ENCODE measurements at regions not wholly inside any gene's neighbourhood (a gene's known extent, or its start where the extent isn't known, plus 50 kb on each side); places are given as distances from the start of the nearest gene placed in this dataset.

GRCh38 chr2:165033402-165033801 is 78.1 kb upstream of the SLC38A11 start:
- no peak for DNase-seq (ENCODE audit: low read depth, low spot score)
- in situ Hi-C loops (cut with HindIII; ENCODE audit: low pct_unique_long_range_greater_than_20kb, low sequenced_read_pairs), result no loop called here

DNA sequence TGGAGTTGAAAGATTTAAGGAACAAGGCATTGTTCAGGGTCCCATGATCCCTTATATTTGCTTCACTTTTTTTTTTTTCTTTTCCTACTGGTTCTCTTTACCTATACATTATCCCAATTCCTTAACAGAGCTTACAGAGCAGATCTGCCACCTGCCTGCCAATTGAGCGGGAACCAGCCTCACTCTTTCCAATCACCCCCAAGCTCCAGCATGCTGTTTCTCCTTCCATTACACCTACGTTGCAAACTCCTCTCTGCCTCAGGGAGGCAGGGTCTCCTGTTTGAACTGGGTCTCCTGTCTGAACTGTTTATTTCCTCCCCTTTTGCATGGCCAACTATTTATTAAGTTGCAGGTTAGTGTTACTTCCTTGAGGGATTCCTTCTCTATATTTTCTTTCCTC is 77.2 kb upstream of the SLC38A11 start:
- DNase-seq (ENCODE audit: low read depth, low spot score), result no peak
- in situ Hi-C loops (cut with HindIII; ENCODE audit: low pct_unique_long_range_greater_than_20kb, low sequenced_read_pairs), result no loop called here

DNA sequence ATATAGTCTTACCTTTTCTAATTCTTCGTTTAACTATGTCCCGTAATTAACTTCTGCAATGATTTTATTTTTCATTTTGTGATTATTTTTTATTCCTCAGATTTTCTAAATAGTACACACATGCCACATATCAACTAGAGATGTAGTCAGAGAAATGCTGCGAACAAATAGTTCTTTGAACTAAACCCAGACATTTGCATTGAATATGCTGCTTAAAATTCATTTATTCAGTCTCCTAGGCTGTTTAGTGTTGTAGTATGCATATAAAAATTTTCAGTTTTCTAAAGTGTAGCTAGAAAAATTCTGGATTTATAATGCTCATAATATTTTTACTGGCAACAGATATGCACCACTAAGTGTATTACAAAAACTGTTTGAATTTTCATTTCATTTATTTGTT is 68.9 kb upstream of the SLC38A11 start:
- in situ Hi-C loops (cut with HindIII; ENCODE audit: low pct_unique_long_range_greater_than_20kb, low sequenced_read_pairs), result no loop called here

DNA sequence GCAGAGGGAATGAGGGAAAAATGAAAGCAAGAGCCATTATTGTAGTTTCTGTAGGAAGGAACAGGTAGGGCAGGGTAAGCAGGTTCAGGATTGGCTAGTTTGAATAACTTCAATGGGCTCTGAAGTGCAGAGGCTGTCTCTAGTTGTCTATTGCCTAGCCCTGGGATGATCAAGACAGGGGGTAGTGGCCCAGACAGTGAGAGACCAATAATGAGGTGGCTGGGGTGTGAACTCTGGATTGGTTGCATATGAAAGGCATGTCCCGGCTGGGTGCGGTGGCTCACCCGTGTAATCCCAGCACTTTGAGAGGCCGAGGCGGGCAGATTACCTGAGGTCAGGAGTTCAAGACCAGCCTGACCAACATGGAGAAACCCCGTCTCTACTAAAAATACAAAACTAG is 67.5 kb upstream of the SLC38A11 start:
- DNase-seq (ENCODE audit: low read depth, low spot score), result no peak
- in situ Hi-C loops (cut with HindIII; ENCODE audit: low pct_unique_long_range_greater_than_20kb, low sequenced_read_pairs), result no loop called here

More for the DNA sequence above, 68.9 kb upstream of the SLC38A11 start:
- DNase-seq (ENCODE audit: low read depth, low spot score), result no peak

DNA sequence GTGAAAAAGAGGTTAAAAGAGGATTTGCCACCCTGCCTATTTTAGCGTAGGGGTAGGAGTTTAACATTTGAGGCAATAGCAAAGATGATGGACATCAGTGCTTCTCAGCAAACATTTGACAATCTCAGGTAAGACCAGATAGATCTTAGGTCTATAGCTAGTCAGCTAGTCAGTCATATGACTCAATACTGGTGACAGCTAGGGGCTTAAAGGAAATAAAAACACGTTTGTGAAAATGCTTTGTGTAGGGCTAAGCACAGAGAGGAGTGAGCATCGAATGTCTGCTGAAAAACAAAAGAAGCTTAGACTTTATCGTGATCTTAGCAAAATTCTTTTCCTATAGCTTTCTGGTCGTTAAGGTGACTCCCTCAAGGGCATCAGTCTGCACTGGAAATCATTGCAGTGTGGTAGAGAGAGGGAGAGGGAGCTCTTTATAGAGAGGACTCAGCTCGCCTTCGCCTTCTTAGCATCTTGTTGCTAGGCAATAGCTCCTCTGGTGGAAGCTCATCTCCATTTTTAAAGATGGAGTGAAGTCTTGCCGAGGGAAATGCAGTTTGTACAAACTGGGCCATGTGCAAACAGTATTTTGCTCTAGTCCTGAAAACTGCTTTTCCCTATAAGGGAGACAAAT is 62.8 kb upstream of the SLC38A11 start:
- in situ Hi-C loops (cut with HindIII; ENCODE audit: low pct_unique_long_range_greater_than_20kb, low sequenced_read_pairs), result no loop called here
- DNase-seq (ENCODE audit: low read depth, low spot score), result peak; percentile 39

- in situ Hi-C loops (cut with HindIII; ENCODE audit: low pct_unique_long_range_greater_than_20kb, low sequenced_read_pairs), result no loop called here
- DNase-seq (ENCODE audit: low read depth, low spot score), result peak; percentile 77
Observed at GRCh38 chr2:165016772-165017411, 61.6 kb upstream of the SLC38A11 start.

DNA sequence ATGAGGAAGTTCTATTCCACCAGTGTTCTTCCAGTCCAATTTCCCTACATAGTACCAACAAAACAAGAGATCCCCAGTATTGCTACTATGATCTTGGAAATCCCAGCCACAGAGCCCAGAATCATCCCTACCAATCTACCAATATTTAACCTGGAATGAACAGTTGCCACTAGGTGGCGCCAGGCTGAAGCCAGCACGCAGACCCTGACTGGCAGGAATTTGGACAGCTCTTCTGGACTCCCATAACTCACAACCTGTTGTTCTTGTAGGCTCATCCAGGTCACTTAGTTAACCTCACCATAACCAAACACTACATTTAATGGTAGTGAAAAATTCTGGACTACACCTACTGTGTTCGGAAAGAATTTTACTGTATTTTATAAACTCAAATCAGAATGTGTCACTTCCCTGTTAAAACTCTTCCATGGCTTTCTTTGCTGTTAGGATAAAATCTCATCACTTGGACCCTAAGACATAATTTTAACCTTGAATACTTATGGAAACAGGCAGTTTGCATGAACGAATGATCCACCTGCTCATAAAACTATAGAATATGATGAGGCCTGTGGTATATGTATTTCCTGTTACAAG is 59.8 kb upstream of the SLC38A11 start:
- in situ Hi-C loops (cut with HindIII; ENCODE audit: low pct_unique_long_range_greater_than_20kb, low sequenced_read_pairs), result no loop called here

DNA sequence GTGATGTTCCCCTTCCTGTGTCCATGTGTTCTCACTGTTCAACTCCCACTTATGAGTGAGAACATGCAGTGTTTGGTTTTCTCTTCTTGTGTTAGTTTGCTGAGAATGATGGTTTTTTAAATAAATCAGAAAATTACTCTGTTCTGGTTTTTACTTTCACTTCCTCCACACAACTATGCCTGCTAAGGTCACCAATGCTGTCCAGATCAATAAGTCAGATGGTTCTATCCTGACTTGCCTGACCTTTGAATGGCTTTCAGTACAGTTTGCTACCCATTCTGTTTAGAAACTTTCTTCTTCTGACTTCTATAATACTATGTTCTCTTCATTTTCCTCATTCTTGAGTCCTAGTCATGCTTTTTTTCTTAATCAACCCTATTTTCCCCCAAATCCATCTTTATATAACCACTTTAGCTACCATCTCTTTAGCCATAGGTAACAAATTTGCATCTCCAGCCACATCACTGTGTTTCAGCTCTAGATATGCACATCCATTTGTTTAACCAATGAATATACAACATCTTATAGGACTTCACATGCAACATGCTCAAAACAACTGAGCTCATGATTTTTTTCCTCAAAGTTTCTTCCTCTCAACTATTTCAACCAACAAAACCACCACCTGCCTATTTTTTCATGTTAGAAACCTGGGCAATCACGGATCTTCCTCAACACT is 58.8 kb upstream of the SLC38A11 start:
- DNase-seq (ENCODE audit: low read depth, low spot score), result no peak
- in situ Hi-C loops (cut with HindIII; ENCODE audit: low pct_unique_long_range_greater_than_20kb, low sequenced_read_pairs), result no loop called here

More for the DNA sequence above, 59.8 kb upstream of the SLC38A11 start:
- DNase-seq (ENCODE audit: low read depth, low spot score), result peak; percentile 77

GRCh38 chr2:165011199-165011598 is 55.9 kb upstream of the SLC38A11 start:
- in situ Hi-C loops (cut with HindIII; ENCODE audit: low pct_unique_long_range_greater_than_20kb, low sequenced_read_pairs), result no loop called here
- DNase-seq (ENCODE audit: low read depth, low spot score), result no peak

- DNase-seq (ENCODE audit: low read depth, low spot score), result no peak
- in situ Hi-C loops (cut with HindIII; ENCODE audit: low pct_unique_long_range_greater_than_20kb, low sequenced_read_pairs), result no loop called here
Observed at GRCh38 chr2:165010556-165010955, 55.2 kb upstream of the SLC38A11 start.

- in situ Hi-C loops (cut with HindIII; ENCODE audit: low pct_unique_long_range_greater_than_20kb, low sequenced_read_pairs), result no loop called here
- no peak for DNase-seq (ENCODE audit: low read depth, low spot score)
Observed at GRCh38 chr2:165009466-165009865, 54.1 kb upstream of the SLC38A11 start.

DNA sequence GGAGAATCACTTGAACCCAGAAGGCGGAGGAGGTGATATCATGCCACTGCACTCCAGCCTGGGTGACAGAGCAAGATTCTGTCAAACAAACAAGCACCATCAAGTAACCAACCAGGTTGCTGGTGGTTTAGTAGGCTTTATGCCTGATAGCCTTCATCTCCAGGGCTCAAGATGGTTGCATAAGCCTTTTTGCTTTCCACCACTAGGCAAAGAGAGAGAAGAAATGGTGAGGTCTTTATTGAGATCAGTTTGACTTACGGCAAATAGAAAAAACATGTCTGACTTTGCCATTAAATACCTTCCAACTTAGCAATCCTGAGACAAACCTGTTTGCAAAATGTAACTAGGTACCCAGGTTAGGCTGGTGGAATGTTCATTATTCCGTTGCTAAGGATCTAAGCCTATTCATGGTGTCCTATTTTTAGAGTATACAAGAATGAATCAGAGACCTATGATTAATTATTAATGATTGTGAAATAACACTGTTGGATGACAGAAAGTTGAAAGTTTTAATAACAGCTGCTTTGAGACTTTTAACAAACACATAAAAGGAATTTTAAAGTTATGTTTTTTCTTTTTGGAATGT is 53.5 kb upstream of the SLC38A11 start:
- no peak for DNase-seq (ENCODE audit: low read depth, low spot score)
- in situ Hi-C loops (cut with HindIII; ENCODE audit: low pct_unique_long_range_greater_than_20kb, low sequenced_read_pairs), result no loop called here

GRCh38 chr2:165007161-165007744 is 51.9 kb upstream of the SLC38A11 start:
- DNase-seq (ENCODE audit: low read depth, low spot score), result no peak
- in situ Hi-C loops (cut with HindIII; ENCODE audit: low pct_unique_long_range_greater_than_20kb, low sequenced_read_pairs), result no loop called here

Measured in SK-MEL-5 (cell line).